Stimulated activated naive CD8-positive, alpha-beta T cell treated with anti-CD3 and anti-CD28 coated beads, Interleukin-15, amount 100 ng/mL, for 72 hours (primary cell): ENCODE measurements at regions not wholly inside any gene's neighbourhood (a gene's known extent, or its start where the extent isn't known, plus 50 kb on each side); places are given as distances from the start of the nearest gene placed in this dataset.
"Not testable (repeated sequence)": the region's sequence is repeated elsewhere in the genome, so short reads cannot be mapped to it uniquely, and the experiment has no call there.

Experiments used
- ATAC-seq: fragments of 150-1000 bp; cut with Tn5 transposase; 2 replicates; pipeline ENCODE4 v1.10.0; 2021; ENCODE audit warnings: mild to moderate bottlenecking, moderate library complexity
- DNase-seq, 2 donors: peaks; one replicate each; pipeline ENCODE4 v3.0.0; 2021 to 2022
- H3K27ac Mint-ChIP-seq, 2 donors: one replicate each; pipeline ENCODE4 v1.8.0; 2022; ENCODE audit warnings: mild to moderate bottlenecking in 2 of 2, mixed read lengths in 2 of 2, moderate library complexity in 2 of 2
- H3K27me3 Mint-ChIP-seq: one replicate; pipeline ENCODE4 v1.8.0; 2022; ENCODE audit warnings: mixed read lengths
- H3K4me1 Mint-ChIP-seq: one replicate; pipeline ENCODE4 v1.8.0; 2022; ENCODE audit warnings: mild to moderate bottlenecking, mixed read lengths
- H3K4me3 Mint-ChIP-seq, 2 donors: one replicate each; pipeline ENCODE4 v1.8.0; 2022; ENCODE audit warnings: mild to moderate bottlenecking in 2 of 2, mixed read lengths in 2 of 2, moderate library complexity in 1 of 2
- H3K9me3 Mint-ChIP-seq, 2 donors: one replicate each; pipeline ENCODE4 v1.8.0; 2022; ENCODE audit warnings: mixed read lengths in 2 of 2

GRCh38 chr5:19047277-19047676 is 940.7 kb downstream of the CDH18 start:
- H3K27ac Mint-ChIP-seq: no peak overlapping the region
- H3K27me3 Mint-ChIP-seq: no peaks in the 10 kb centered on the region
- no peak for DNase-seq
- no peak for ATAC-seq
- H3K4me3 Mint-ChIP-seq: no peak overlapping the region
- no peaks in the 10 kb centered on the region for H3K4me1 Mint-ChIP-seq
- peaks cover 5 to 8% of the 10 kb centered on the region in 2 donors for H3K9me3 Mint-ChIP-seq

GRCh38 chr5:19048726-19049125 is 939.3 kb downstream of the CDH18 start:
- H3K4me3 Mint-ChIP-seq: no peak overlapping the region
- ATAC-seq (no peak), DNase-seq (no peak)
- H3K27me3 Mint-ChIP-seq: no peaks in the 10 kb centered on the region
- peaks cover 5 to 8% of the 10 kb centered on the region in 2 donors for H3K9me3 Mint-ChIP-seq
- H3K4me1 Mint-ChIP-seq: no peaks in the 10 kb centered on the region
- no peak overlapping the region for H3K27ac Mint-ChIP-seq

- no peak overlapping the region for H3K4me3 Mint-ChIP-seq
- no peak overlapping the region for H3K27ac Mint-ChIP-seq
- H3K4me1 Mint-ChIP-seq: no peaks in the 10 kb centered on the region
- ATAC-seq (no peak), DNase-seq (no peak)
- peaks cover 5 to 6% of the 10 kb centered on the region in 2 donors for H3K9me3 Mint-ChIP-seq
- no peaks in the 10 kb centered on the region for H3K27me3 Mint-ChIP-seq
These were observed 929.8 kb downstream of the CDH18 start for GRCh38 chr5:19058216-19058615.

- no peaks in the 10 kb centered on the region for H3K4me1 Mint-ChIP-seq
- DNase-seq (no peak), ATAC-seq (no peak)
- peaks cover 0 to 5% of the 10 kb centered on the region in 2 donors for H3K9me3 Mint-ChIP-seq
- no peak overlapping the region for H3K4me3 Mint-ChIP-seq
- H3K27ac Mint-ChIP-seq: no peak overlapping the region
- H3K27me3 Mint-ChIP-seq: no peaks in the 10 kb centered on the region
These were observed 923.9 kb downstream of the CDH18 start for GRCh38 chr5:19064094-19064493.

- ATAC-seq: no peak
- H3K27ac Mint-ChIP-seq: no peak overlapping the region
- no peaks in the 10 kb centered on the region for H3K4me1 Mint-ChIP-seq
- H3K9me3 Mint-ChIP-seq: no peaks in the 10 kb centered on the region
- no peak overlapping the region for H3K4me3 Mint-ChIP-seq
- no peak for DNase-seq
- no peaks in the 10 kb centered on the region for H3K27me3 Mint-ChIP-seq
These were observed 920.3 kb downstream of the CDH18 start for GRCh38 chr5:19067741-19068140.

- no peak for ATAC-seq
- H3K4me1 Mint-ChIP-seq: no peaks in the 10 kb centered on the region
- H3K27me3 Mint-ChIP-seq: no peaks in the 10 kb centered on the region
- DNase-seq: no peak
- H3K4me3 Mint-ChIP-seq: no peak overlapping the region
- H3K27ac Mint-ChIP-seq: no peak overlapping the region
- peaks cover 0 to 12% of the 10 kb centered on the region in 2 donors for H3K9me3 Mint-ChIP-seq
These were observed 889.6 kb downstream of the CDH18 start for GRCh38 chr5:19098434-19098833.

- H3K27me3 Mint-ChIP-seq: no peaks in the 10 kb centered on the region
- H3K27ac Mint-ChIP-seq: no peak overlapping the region
- no peak overlapping the region for H3K4me3 Mint-ChIP-seq
- ATAC-seq: no peak
- H3K9me3 Mint-ChIP-seq: peaks cover 0 to 12% of the 10 kb centered on the region in 2 donors
- no peak for DNase-seq
- H3K4me1 Mint-ChIP-seq: no peaks in the 10 kb centered on the region
These were observed 888.8 kb downstream of the CDH18 start for GRCh38 chr5:19099195-19099594.

- Mint-ChIP-seq H3K27ac (no peak overlapping the region), H3K9me3 (peaks cover 10 to 12% of the 10 kb centered on the region in 2 donors)
- DNase-seq: no peak
These were observed 883.1 kb downstream of the CDH18 start for GRCh38 chr5:19104948-19105347.

GRCh38 chr5:19122923-19123322 is 865.1 kb downstream of the CDH18 start:
- DNase-seq (no peak), ATAC-seq (no peak)
- Mint-ChIP-seq H3K27ac (no peak overlapping the region), H3K4me3 (no peak overlapping the region), H3K9me3 (peaks cover 0 to 9% of the 10 kb centered on the region in 2 donors), H3K27me3 (no peaks in the 10 kb centered on the region), H3K4me1 (no peaks in the 10 kb centered on the region)

More at GRCh38 chr5:19104948-19105347, 883.1 kb downstream of the CDH18 start:
- no peak for ATAC-seq
- H3K4me3 Mint-ChIP-seq: no peak overlapping the region
- H3K4me1 Mint-ChIP-seq: no peaks in the 10 kb centered on the region
- no peaks in the 10 kb centered on the region for H3K27me3 Mint-ChIP-seq

GRCh38 chr5:19125956-19126713 is 861.9 kb downstream of the CDH18 start:
- H3K27me3 Mint-ChIP-seq: no peaks in the 10 kb centered on the region
- no peak for ATAC-seq
- no peak for DNase-seq
- no peak overlapping the region for H3K4me3 Mint-ChIP-seq
- peaks cover 10 to 14% of the 10 kb centered on the region in 2 donors for H3K9me3 Mint-ChIP-seq
- no peak overlapping the region for H3K27ac Mint-ChIP-seq
- H3K4me1 Mint-ChIP-seq: no peaks in the 10 kb centered on the region

GRCh38 chr5:19140276-19140675 is 847.7 kb downstream of the CDH18 start:
- ATAC-seq (no peak), DNase-seq (no peak)
- H3K4me1 Mint-ChIP-seq: no peaks in the 10 kb centered on the region
- H3K9me3 Mint-ChIP-seq: peaks cover 18 to 25% of the 10 kb centered on the region in 2 donors
- no peak overlapping the region for H3K4me3 Mint-ChIP-seq
- no peaks in the 10 kb centered on the region for H3K27me3 Mint-ChIP-seq
- no peak overlapping the region for H3K27ac Mint-ChIP-seq

- not testable (repeated sequence) for DNase-seq, H3K4me1 Mint-ChIP-seq, H3K4me3 Mint-ChIP-seq, H3K27me3 Mint-ChIP-seq, ATAC-seq, H3K27ac Mint-ChIP-seq
- peaks cover 18 to 26% of the 10 kb centered on the region in 2 donors for H3K9me3 Mint-ChIP-seq
These were observed 846.0 kb downstream of the CDH18 start for GRCh38 chr5:19141937-19142524.

- not testable (repeated sequence) for H3K27me3 Mint-ChIP-seq, ATAC-seq, DNase-seq, H3K4me3 Mint-ChIP-seq, H3K4me1 Mint-ChIP-seq, H3K27ac Mint-ChIP-seq
- H3K9me3 Mint-ChIP-seq: peaks cover 18 to 26% of the 10 kb centered on the region in 2 donors
These were observed 845.1 kb downstream of the CDH18 start for GRCh38 chr5:19142713-19143414.

- H3K9me3 Mint-ChIP-seq: peaks cover 20 to 30% of the 10 kb centered on the region in 2 donors
- H3K4me1 Mint-ChIP-seq: no peaks in the 10 kb centered on the region
- no peaks in the 10 kb centered on the region for H3K27me3 Mint-ChIP-seq
- ATAC-seq (no peak), DNase-seq (no peak)
- H3K4me3 Mint-ChIP-seq: no peak overlapping the region
- H3K27ac Mint-ChIP-seq: no peak overlapping the region
These were observed 844.1 kb downstream of the CDH18 start for GRCh38 chr5:19143935-19144334.

GRCh38 chr5:19169426-19169825 is 818.6 kb downstream of the CDH18 start:
- H3K27me3 Mint-ChIP-seq: no peaks in the 10 kb centered on the region
- ATAC-seq: no peak
- no peak for DNase-seq
- H3K4me3 Mint-ChIP-seq: no peak overlapping the region
- no peak overlapping the region for H3K27ac Mint-ChIP-seq
- H3K4me1 Mint-ChIP-seq: no peaks in the 10 kb centered on the region
- peaks cover 5 to 6% of the 10 kb centered on the region in 2 donors for H3K9me3 Mint-ChIP-seq

GRCh38 chr5:19172926-19173470 is 815.0 kb downstream of the CDH18 start:
- ATAC-seq (no peak), DNase-seq (no peak)
- Mint-ChIP-seq H3K4me3 (no peak overlapping the region), H3K27me3 (no peaks in the 10 kb centered on the region), H3K4me1 (no peaks in the 10 kb centered on the region), H3K27ac (no peak overlapping the region), H3K9me3 (no peaks in the 10 kb centered on the region)
